ENCODE measurements at regions not wholly inside any gene's neighbourhood (a gene's known extent, or its start where the extent isn't known, plus 50 kb on each side); places are given as distances from the start of the nearest gene placed in this dataset.

DNA sequence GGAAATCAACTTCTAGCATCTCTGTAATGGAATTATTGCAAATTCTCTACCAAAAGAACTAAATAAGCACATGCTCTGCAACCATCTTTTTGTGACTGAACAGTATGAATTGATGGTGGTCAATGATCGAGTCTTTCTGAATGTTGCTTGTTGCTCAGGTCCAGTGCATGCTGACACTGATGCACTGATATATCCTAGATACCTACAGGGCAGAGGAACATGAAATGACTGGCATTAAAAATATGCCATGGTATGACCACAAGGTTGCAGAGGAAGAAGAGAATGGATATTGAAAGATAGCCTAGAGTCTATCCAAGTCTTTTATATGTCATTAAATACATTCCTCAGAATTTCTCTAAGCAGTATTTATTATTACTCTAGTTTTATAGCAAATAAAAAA, 692.8 kb upstream of the TENM3 start:
- no TSS peak for BruUV-seq (replicated peaks)
- Histone ChIP-seq H3K27me3 (replicated peaks in 1 of 2; ENCODE audit: control insufficient read depth in 2 of 2, insufficient read depth in 2 of 2, low read length in 1 of 2) (no peaks in the 10 kb centered on the region), H4K20me1 (ENCODE audit: control insufficient read depth, insufficient read depth) (no peaks in the 10 kb centered on the region), H3K9ac (ENCODE audit: control insufficient read depth, insufficient read depth, low read length) (no peak overlapping the region), H3K4me3 (no peak overlapping the region), H3K9me3 (replicated peaks; ENCODE audit: control insufficient read depth, insufficient read depth, low read length) (no peaks in the 10 kb centered on the region), H3K36me3 (ENCODE audit: control insufficient read depth in 2 of 2, insufficient read depth in 2 of 2, low read length in 1 of 2) (no peaks in the 10 kb centered on the region), H3K4me1 (ENCODE audit: control insufficient read depth, insufficient read depth, low read length) (no peaks in the 10 kb centered on the region), H3K27ac (ENCODE audit: control insufficient read depth, insufficient read depth) (no peak overlapping the region), H3K4me2 (ENCODE audit: control insufficient read depth, insufficient read depth) (no peak overlapping the region), H3K79me2 (ENCODE audit: control insufficient read depth, insufficient read depth, low read length) (no peaks in the 10 kb centered on the region), H2AFZ (ENCODE audit: control insufficient read depth, low read depth, low read length) (no peak overlapping the region)
- CTCF ChIA-PET, result no interaction called here
- intact Hi-C loops (cut with micrococcal nuclease; ENCODE audit: unreplicated experiment) (no loop called here), in situ Hi-C loops (cut with MboI) (no loop called here)
- no peak for DNase-seq (ENCODE audit: low read depth, low spot score)
- no peak for FAIRE-seq
- 0% methylated on average over 1 of the region's 1 CpG for WGBS (ENCODE audit: insufficient coverage, insufficient replicate concordance, low lambda C conversion rate, missing lambda C conversion rate)
- POLR2A ChIA-PET, result no interaction called here
- SMC1A ChIA-PET (ENCODE audit: uncharacterized antibody, unreplicated experiment), result no interaction called here
- RAD21 ChIA-PET (ENCODE audit: unreplicated experiment), result no interaction called here
- TF ChIP-seq, protein P1, sequence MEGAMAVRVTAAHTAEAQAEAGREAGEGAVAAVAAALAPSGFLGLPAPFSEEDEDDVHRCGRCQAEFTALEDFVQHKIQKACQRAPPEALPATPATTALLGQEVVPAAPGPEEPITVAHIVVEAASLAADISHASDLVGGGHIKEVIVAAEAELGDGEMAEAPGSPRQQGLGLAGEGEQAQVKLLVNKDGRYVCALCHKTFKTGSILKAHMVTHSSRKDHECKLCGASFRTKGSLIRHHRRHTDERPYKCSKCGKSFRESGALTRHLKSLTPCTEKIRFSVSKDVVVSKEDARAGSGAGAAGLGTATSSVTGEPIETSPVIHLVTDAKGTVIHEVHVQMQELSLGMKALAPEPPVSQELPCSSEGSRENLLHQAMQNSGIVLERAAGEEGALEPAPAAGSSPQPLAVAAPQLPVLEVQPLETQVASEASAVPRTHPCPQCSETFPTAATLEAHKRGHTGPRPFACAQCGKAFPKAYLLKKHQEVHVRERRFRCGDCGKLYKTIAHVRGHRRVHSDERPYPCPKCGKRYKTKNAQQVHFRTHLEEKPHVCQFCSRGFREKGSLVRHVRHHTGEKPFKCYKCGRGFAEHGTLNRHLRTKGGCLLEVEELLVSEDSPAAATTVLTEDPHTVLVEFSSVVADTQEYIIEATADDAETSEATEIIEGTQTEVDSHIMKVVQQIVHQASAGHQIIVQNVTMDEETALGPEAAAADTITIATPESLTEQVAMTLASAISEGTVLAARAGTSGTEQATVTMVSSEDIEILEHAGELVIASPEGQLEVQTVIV (IDR thresholded peaks at IDR 0.05; ENCODE audit: borderline replicate concordance, partially characterized antibody), result no peak
- TF ChIP-seq NR2F1 (conservative IDR thresholded peaks at IDR 0.05) (no peak), EZH2 (IDR thresholded peaks at IDR 0.05; ENCODE audit: borderline replicate concordance, control insufficient read depth, low read depth, low read length) (no peak), NFYA (IDR thresholded peaks at IDR 0.05; ENCODE audit: borderline replicate concordance, low read depth, low read length) (no peak), RB1 (IDR thresholded peaks at IDR 0.05; ENCODE audit: borderline replicate concordance) (no peak), GATAD2B (conservative IDR thresholded peaks at IDR 0.05; ENCODE audit: low read depth) (no peak), MTA2 (IDR thresholded peaks at IDR 0.05; ENCODE audit: low read depth) (no peak), NRF1 (conservative IDR thresholded peaks at IDR 0.05; ENCODE audit: low read depth, low read length) (no peak), SP1 (IDR thresholded peaks at IDR 0.05; ENCODE audit: low read depth, low read length) (no peak)
- ATAC-seq, result no peak

All from GM12878 (cell line).